Hepatocyte (in vitro differentiated cells): ENCODE measurements at regions not wholly inside any gene's neighbourhood (a gene's known extent, or its start where the extent isn't known, plus 50 kb on each side); places are given as distances from the start of the nearest gene placed in this dataset.

Experiments
- DNase-seq: peaks from one replicate; pipeline ENCODE4 v3.0.0-alpha.2; 2016; ENCODE audit warnings: low spot score
- H2AFZ ChIP-seq: fragments of 200-600 bp; sonication (generic); 2 replicates; pipeline ENCODE4 v1.6.0; 2016; ENCODE audit warnings: antibody characterized with exemption, mild to moderate bottlenecking
- H3K27ac ChIP-seq: fragments of 200-600 bp; sonication (generic); 2 replicates; pipeline ENCODE4 v1.5.1; 2016; ENCODE audit warnings: mild to moderate bottlenecking
- H3K27me3 ChIP-seq: fragments of 200-600 bp; sonication (generic); 2 replicates; pipeline ENCODE4 v1.6.1; 2016
- H3K36me3 ChIP-seq: fragments of 200-600 bp; sonication (generic); replicated peaks from 2 replicates; pipeline ENCODE4 v1.5.1; 2016; ENCODE audit warnings: low read depth; ENCODE audit not compliant: insufficient read depth
- H3K4me1 ChIP-seq: fragments of 200-600 bp; sonication (generic); 2 replicates; pipeline ENCODE4 v1.5.1; 2016; ENCODE audit warnings: mild to moderate bottlenecking, moderate library complexity; ENCODE audit not compliant: insufficient read depth
- H3K4me2 ChIP-seq: fragments of 200-600 bp; sonication (generic); 2 replicates; pipeline ENCODE4 v1.6.0; 2016
- H3K4me3 ChIP-seq: fragments of 200-600 bp; sonication (generic); 2 replicates; pipeline ENCODE4 v1.5.1; 2016; ENCODE audit warnings: mild to moderate bottlenecking
- H3K79me2 ChIP-seq: fragments of 200-600 bp; sonication (generic); 2 replicates; pipeline ENCODE4 v1.6.0; 2017; ENCODE audit warnings: mild to moderate bottlenecking
- H3K9me2 ChIP-seq: fragments of 200-600 bp; sonication (generic); replicated peaks from 2 replicates; pipeline ENCODE4 v1.6.0; 2017; ENCODE audit warnings: mild to moderate bottlenecking; ENCODE audit not compliant: insufficient read depth
- H3K9me3 ChIP-seq: fragments of 200-600 bp; sonication (generic); 2 replicates; pipeline ENCODE4 v1.5.1; 2016; ENCODE audit warnings: low read depth, mild to moderate bottlenecking
- H4K20me1 ChIP-seq: fragments of 200-600 bp; sonication (generic); 2 replicates; pipeline ENCODE4 v1.6.0; 2016; ENCODE audit warnings: mild to moderate bottlenecking; ENCODE audit not compliant: insufficient read depth, poor library complexity, severe bottlenecking
- EZH2 ChIP-seq: fragments of 200-600 bp; sonication (generic); IDR thresholded peaks from 2 replicates; pipeline ENCODE4 v1.6.1; 2016; ENCODE audit warnings: antibody characterized with exemption, mild to moderate bottlenecking, borderline replicate concordance
- EZH2phosphoT487 ChIP-seq: fragments of 200-600 bp; sonication (generic); IDR thresholded peaks from one replicate; pipeline ENCODE4 v1.6.1; 2018; ENCODE audit warnings: antibody characterized with exemption, mild to moderate bottlenecking, low read depth, moderate library complexity; ENCODE audit not compliant: unreplicated experiment, severe bottlenecking
- WGBS: methylation state at CpG from one replicate; pipeline ENCODE4 v1.1.6; 2016; ENCODE audit warnings: low lambda C conversion rate; ENCODE audit errors: missing lambda C conversion rate; 5-methylcytosine and 5-hydroxymethylcytosine counted together
- TF ChIP-seq, protein P1 (sequence below): fragments of 200-600 bp; sonication (generic); IDR thresholded peaks from 2 replicates; pipeline ENCODE4 v1.5.1; 2016; ENCODE audit warnings: antibody characterized with exemption, mild to moderate bottlenecking; ENCODE audit not compliant: poor library complexity

DNA sequence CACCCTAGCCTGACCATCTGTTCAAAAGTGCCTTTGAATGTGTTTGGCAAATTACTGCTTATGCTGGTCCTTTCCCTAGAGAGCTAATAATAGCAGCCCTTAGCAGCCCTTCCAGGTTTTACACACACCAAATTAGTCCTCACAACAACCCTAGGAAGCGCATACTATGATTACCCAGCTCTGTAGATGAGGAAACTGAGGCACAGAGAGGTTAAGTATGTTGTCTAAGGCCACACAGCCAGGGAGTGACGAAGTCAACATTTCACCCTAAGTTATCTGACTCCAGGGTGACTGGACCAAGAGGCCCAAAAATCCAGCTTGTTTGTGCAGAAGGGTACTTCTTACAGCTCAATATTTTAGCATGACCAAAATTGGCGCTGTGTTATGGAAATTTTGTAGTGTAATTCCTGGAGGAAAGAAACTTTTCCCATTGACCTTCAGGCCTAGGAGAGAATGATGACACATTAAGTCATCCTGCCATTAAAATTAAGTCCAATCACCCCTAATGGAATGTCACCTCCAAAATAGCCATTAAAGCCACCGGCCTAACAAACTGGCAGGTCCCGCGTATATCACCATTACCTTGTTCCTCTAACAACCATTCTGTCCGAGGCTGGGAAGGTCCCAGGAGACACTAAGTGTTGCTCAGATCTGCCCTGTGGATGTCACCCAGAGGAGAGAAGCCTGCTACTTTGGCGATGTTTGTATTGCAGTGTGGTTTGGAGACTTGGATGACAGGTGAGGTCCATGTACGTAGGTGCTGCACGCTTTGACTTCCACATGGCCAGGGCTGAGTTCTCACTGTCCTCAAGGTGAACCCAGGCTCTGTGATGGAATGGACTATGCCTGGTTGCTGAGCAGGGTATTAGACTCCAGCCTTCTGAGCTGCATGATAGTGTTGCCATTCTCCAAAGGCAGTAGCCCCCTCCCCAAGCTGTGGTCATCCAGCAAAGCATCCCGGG lies 258.3 kb downstream of the TOMM20 start:
- Histone ChIP-seq H3K27me3 (no peaks in the 10 kb centered on the region), H2AFZ (no peak overlapping the region)

DNA sequence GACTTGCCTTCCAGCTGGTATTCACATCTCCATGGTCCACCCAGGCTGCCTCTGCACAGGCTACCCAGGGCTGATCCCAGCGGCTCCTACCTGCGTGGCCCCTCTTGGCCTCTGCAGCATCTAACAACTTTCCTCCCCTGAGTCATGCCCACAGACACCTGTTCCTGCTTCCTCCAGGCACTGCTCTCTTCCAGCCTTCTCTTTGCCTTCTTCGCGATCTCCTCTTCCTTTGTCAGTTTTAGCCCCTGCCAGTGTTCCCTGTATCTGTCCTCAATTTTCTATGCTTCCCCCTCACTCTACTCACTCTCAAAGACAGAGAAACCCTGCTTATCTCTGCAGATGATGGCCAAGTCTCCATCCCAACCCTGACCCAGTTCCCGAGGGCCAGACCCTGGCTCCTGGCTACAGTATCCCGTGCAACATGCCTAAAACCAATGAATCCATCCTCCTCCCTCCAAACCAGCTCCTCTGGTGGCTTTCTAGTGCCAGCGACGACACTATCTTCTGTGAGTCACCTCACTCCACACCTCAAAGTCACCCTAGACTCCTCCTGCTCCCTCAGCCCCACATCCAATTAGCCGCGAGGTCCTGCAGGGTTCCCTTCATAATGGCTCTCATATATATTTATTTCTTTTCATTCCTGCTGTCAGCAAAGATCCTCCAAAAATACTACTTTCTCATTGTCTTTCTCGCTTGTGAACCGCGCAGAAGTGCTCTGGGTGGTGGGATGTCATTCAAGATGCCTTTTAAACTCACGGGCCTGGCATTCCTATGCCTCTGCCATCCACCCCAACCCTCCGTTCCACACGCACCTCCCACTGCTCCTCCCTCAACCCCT lies 259.2 kb downstream of the TOMM20 start:
- Histone ChIP-seq H3K36me3 (no peaks in the 10 kb centered on the region), H3K9me3 (no peaks in the 10 kb centered on the region), H3K4me3 (no peak overlapping the region), H3K4me1 (peaks cover 8% of the 10 kb centered on the region), H2AFZ (no peak overlapping the region), H3K27me3 (no peaks in the 10 kb centered on the region), H3K79me2 (no peaks in the 10 kb centered on the region), H4K20me1 (no peaks in the 10 kb centered on the region), H3K9me2 (no peaks in the 10 kb centered on the region), H3K4me2 (no peak overlapping the region), H3K27ac (no peak overlapping the region)
- TF ChIP-seq, protein P1, sequence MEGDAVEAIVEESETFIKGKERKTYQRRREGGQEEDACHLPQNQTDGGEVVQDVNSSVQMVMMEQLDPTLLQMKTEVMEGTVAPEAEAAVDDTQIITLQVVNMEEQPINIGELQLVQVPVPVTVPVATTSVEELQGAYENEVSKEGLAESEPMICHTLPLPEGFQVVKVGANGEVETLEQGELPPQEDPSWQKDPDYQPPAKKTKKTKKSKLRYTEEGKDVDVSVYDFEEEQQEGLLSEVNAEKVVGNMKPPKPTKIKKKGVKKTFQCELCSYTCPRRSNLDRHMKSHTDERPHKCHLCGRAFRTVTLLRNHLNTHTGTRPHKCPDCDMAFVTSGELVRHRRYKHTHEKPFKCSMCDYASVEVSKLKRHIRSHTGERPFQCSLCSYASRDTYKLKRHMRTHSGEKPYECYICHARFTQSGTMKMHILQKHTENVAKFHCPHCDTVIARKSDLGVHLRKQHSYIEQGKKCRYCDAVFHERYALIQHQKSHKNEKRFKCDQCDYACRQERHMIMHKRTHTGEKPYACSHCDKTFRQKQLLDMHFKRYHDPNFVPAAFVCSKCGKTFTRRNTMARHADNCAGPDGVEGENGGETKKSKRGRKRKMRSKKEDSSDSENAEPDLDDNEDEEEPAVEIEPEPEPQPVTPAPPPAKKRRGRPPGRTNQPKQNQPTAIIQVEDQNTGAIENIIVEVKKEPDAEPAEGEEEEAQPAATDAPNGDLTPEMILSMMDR = no peak
- TF ChIP-seq EZH2 (no peak), EZH2phosphoT487 (no peak)
- DNase-seq = no peak
- 83% methylated on average over 16 of the region's 16 CpGs for WGBS

More for the DNA sequence above, 258.3 kb downstream of the TOMM20 start:
- Histone ChIP-seq H3K4me1 (peaks cover 10% of the 10 kb centered on the region), H4K20me1 (no peaks in the 10 kb centered on the region), H3K36me3 (no peaks in the 10 kb centered on the region), H3K79me2 (no peaks in the 10 kb centered on the region), H3K27ac (no peak overlapping the region), H3K9me3 (no peaks in the 10 kb centered on the region), H3K9me2 (no peaks in the 10 kb centered on the region), H3K4me2 (no peak overlapping the region), H3K4me3 (no peak overlapping the region)
- WGBS = 92% methylated on average over 11 of the region's 11 CpGs
- DNase-seq = no peak
- TF ChIP-seq EZH2 = no peak
- TF ChIP-seq, protein P1 = no peak
- no peak for TF ChIP-seq EZH2phosphoT487

DNA sequence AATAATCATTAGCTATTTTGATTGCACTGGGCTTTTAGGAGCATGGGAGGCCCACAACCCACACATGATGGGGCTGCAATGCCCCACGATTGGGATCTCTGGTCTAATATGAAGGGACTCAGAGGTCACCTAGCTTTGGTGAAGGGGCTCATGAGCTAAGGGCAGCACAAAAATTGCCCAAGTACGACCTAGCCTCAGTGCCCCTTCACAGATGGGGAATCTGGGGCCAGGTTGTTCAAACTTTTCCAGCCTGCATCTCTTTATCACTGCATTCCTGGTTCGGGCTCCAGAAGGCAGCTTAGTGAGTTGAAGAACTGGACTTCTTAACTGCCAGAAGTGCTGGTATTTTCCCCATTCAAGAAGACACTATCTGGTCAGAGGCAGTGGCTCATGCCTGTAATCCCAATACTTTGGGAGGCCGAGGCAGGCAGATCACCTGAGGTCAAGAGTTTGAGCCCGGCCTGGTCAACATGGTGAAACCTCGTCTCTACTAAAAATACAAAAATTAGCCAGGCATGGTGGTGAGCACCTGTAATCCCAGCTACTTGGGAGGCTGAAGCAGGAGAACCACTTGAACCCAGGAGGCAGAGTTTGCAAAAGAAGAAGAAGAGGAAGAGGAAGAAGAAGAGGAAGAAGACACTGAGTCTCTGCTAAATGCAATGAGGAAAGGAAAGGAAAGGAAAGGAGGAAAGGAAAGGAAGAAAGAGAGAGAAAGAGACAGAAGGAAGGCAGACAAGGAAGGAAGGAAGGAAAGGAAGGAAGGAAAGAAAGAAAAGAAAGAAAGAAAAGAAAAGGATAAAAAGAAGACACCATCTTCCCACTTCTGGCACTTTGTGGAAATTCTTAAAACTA lies 258.5 kb upstream of the IRF2BP2 start:
- 87% methylated on average over 6 of the region's 6 CpGs for WGBS
- no peaks in the 10 kb centered on the region for H3K9me3 ChIP-seq
- H3K36me3 ChIP-seq = no peaks in the 10 kb centered on the region
- H3K27me3 ChIP-seq = no peaks in the 10 kb centered on the region
- peaks cover 8% of the 10 kb centered on the region for H3K4me1 ChIP-seq
- DNase-seq = no peak
- H3K27ac ChIP-seq = no peak overlapping the region
- H3K9me2 ChIP-seq = no peaks in the 10 kb centered on the region
- H3K79me2 ChIP-seq = no peaks in the 10 kb centered on the region
- no peak overlapping the region for H3K4me2 ChIP-seq
- no peaks in the 10 kb centered on the region for H4K20me1 ChIP-seq
- H2AFZ ChIP-seq = no peak overlapping the region
- TF ChIP-seq, protein P1 = no peak
- TF ChIP-seq EZH2phosphoT487 (no peak), EZH2 (no peak)
- no peak overlapping the region for H3K4me3 ChIP-seq
